ENCODE measurements at regions not wholly inside any gene's neighbourhood (a gene's known extent, or its start where the extent isn't known, plus 50 kb on each side); places are given as distances from the start of the nearest gene placed in this dataset.

DNA sequence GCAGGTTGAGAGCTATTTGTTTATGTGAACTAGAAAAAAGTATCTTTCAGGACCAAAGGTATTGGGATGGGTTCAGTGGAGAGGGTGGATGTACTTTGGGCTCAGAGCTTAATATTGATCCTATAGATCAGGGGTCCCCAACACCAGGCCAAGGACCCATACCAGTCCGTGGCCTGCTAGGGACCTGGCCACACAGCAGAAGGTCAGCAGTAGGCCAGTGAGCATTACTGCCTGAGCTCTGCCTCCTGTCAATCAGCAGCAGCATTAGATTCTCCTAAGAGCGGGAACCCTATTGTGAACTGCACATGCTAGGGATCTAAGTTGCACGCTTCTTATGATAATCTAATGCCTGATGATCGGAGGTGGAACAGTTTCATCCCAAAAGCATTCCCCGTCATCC is 115.8 kb upstream of the WDR11 start:
- H3K9ac ChIP-seq (ENCODE audit: extremely low read depth, insufficient read length, low read length), result no peak overlapping the region
- no peaks in the 10 kb centered on the region for H3K4me1 ChIP-seq (ENCODE audit: insufficient read depth, low read length)
- no peak overlapping the region for H4K5ac ChIP-seq (ENCODE audit: insufficient read length, low read depth, low read length)
- no peaks in the 10 kb centered on the region for H4K20me1 ChIP-seq (ENCODE audit: control insufficient read depth, insufficient read depth, insufficient read length)
- H3K27me3 ChIP-seq (ENCODE audit: insufficient read depth, low read length), result no peaks in the 10 kb centered on the region
- no peak overlapping the region for H2BK120ac ChIP-seq (ENCODE audit: low read depth, low read length, poor library complexity, severe bottlenecking)
- no CpG with 5 or more reads among the region's 5 CpGs for WGBS (ENCODE audit: extremely low coverage, insufficient read length, low lambda C conversion rate)
- no peak overlapping the region for H3K27ac ChIP-seq (ENCODE audit: insufficient read length, low read depth, low read length)
- H3K56ac ChIP-seq (ENCODE audit: insufficient read length, low read depth, low read length), result no peak overlapping the region
- no peak overlapping the region for H3K23ac ChIP-seq (ENCODE audit: insufficient read length, low read depth, low read length)
- Mint-ChIP-seq H3K36me3 (ENCODE audit: insufficient read depth in 1 of 3, low read depth in 3 of 3) (no peaks in the 10 kb centered on the region), H3K27ac (no peak overlapping the region; a peak in 1 of 7 replicates), H3K27me3 (ENCODE audit: low read depth) (peaks cover 1% of the 10 kb centered on the region; the same call in 1 of the 2 replicates), H3K4me1 (peaks cover 3 to 6% of the 10 kb centered on the region in 2 experiments; a peak in 2 of 4 replicates), H3K4me3 (no peak overlapping the region), H3K9me3 (no peaks in the 10 kb centered on the region)
- H4K8ac ChIP-seq (replicated peaks; ENCODE audit: insufficient read length, low read depth, low read length), result no peak overlapping the region
- H3K4me2 ChIP-seq (ENCODE audit: insufficient read depth, insufficient read length, low read length), result no peak overlapping the region
- no peaks in the 10 kb centered on the region for H3K23me2 ChIP-seq (ENCODE audit: insufficient read length, low read depth, low read length, poor library complexity, severe bottlenecking)
- H3K79me1 ChIP-seq (ENCODE audit: insufficient read depth, low read depth, low read length, poor library complexity, severe bottlenecking), result no peaks in the 10 kb centered on the region
- H2BK5ac ChIP-seq (ENCODE audit: insufficient read length, low read length), result no peak overlapping the region
- H3K79me2 ChIP-seq (ENCODE audit: insufficient read depth, low read length), result no peaks in the 10 kb centered on the region
- H2AFZ ChIP-seq (ENCODE audit: low read length), result no peak overlapping the region
- H3K4ac ChIP-seq (ENCODE audit: low read depth, low read length), result no peak overlapping the region
- no peak overlapping the region for H2AK5ac ChIP-seq (ENCODE audit: insufficient read length, low read length)
- H2BK12ac ChIP-seq (ENCODE audit: insufficient read length, low read depth, low read length), result no peak overlapping the region
- H3K14ac ChIP-seq (ENCODE audit: insufficient read depth, low read length), result no peak overlapping the region
- H3K18ac ChIP-seq (ENCODE audit: insufficient read length, low read depth, low read length), result no peak overlapping the region
- H2BK15ac ChIP-seq (ENCODE audit: low read depth, low read length), result no peak overlapping the region
- TF ChIP-seq, protein P1, sequence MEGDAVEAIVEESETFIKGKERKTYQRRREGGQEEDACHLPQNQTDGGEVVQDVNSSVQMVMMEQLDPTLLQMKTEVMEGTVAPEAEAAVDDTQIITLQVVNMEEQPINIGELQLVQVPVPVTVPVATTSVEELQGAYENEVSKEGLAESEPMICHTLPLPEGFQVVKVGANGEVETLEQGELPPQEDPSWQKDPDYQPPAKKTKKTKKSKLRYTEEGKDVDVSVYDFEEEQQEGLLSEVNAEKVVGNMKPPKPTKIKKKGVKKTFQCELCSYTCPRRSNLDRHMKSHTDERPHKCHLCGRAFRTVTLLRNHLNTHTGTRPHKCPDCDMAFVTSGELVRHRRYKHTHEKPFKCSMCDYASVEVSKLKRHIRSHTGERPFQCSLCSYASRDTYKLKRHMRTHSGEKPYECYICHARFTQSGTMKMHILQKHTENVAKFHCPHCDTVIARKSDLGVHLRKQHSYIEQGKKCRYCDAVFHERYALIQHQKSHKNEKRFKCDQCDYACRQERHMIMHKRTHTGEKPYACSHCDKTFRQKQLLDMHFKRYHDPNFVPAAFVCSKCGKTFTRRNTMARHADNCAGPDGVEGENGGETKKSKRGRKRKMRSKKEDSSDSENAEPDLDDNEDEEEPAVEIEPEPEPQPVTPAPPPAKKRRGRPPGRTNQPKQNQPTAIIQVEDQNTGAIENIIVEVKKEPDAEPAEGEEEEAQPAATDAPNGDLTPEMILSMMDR (conservative IDR thresholded peaks at IDR 0.05), result no peak
- H3K9me3 ChIP-seq (ENCODE audit: control insufficient read depth, low read depth, low read length), result no peaks in the 10 kb centered on the region
- no peak overlapping the region for H3T11ph ChIP-seq (ENCODE audit: low read length)
- DNase-seq, result no peak
- no peak overlapping the region for H4K91ac ChIP-seq (ENCODE audit: insufficient read length, low read depth, low read length)
- no peak overlapping the region for H2BK20ac ChIP-seq (ENCODE audit: low read depth, low read length, poor library complexity, severe bottlenecking)

Data from H9 (cell line).